ENCODE measurements at regions not wholly inside any gene's neighbourhood (a gene's known extent, or its start where the extent isn't known, plus 50 kb on each side); places are given as distances from the start of the nearest gene placed in this dataset.
A peak's percentile ranks its signal among the peaks of the same experiment; 100 is the strongest.

DNA sequence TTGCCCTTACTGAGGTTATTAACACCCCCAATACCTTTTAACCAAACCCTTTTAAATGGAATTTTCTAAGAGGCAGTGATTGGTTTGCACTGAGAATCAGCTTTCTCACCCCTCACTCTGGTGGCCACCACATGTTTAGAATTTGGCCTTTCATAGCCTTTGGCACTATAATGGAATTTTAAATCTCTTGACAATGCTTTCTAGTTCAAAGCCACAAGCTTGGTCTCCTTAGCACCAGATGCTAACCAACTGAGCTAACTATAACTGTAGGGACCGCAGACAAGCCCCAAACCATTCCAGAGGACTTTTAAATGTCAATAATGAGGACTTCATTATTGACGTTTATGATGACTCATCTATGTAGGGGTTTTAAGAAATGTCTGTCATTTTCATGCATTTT lies 238.7 kb upstream of the SNX7 start:
- DNase-seq (ENCODE audit: low read depth in 2 of 2): no peak

DNA sequence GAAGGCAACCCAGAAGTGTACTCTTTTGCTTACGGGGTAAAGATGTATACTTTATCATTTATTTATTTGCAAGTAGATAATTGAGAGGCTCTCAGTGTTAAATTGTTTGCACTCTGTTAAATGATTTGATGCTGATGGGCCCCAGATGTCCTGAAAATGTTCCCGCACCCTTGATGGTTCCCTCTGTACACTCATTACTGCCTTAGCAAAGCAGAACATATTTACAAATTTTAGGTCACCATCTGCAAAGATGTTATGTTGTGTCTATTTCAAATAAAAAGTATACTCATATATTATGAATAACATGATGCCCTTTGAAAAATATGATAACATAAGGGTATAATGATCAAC lies 240.5 kb upstream of the SNX7 start:
- DNase-seq (ENCODE audit: low read depth in 2 of 2): no peak

DNA sequence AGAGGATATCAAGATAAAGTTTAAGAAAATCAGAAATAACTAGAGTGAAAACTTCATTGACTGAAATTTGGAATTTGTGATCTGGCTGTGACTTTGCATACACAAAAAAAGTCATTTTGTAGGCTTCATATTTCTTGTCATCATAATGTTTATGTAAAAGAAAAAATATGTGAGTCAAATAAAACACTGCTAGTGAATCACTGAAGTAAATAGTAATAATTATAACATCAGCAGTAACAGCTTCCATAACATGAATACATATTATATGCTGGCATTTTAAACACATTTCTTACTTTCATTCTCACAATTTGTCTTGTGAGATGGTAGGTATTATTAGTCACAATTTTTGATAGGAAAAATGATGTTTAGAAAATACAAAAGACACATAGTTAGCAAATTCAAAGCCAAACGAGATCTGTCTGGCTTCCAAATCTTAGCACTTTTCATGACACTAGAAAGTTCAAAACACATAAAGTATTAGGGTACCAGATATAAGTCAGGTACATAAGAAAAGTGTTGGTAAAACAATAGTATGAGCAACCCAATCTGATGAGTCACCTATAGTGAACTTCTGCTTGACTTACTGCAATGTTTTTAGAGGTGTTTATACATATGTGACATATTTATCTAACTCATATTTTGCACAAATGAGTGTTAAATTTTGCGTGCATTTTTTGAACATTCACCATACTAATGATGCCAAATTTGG lies 241.0 kb upstream of the SNX7 start:
- no peak for DNase-seq (ENCODE audit: low read depth in 2 of 2)

DNA sequence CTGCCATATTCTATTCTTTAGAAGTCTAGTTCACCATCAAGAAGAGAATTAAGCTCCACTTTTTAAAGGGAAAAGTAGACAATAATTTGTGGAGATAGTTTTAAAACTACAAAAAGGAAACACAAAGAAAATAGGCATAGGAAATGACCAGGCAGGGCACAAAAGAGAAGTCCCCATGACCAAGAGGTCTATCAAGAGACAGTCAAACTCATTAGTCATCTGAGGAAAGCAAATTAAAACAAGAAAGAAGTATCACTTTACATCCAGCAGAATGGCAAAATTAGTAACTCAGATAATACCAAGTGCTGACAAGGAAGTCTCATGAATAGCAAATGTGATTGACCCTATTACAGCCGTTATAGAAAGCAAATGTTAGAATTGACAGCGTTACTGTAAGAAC lies 243.7 kb upstream of the SNX7 start:
- DNase-seq (ENCODE audit: low read depth in 2 of 2): no peak

DNA sequence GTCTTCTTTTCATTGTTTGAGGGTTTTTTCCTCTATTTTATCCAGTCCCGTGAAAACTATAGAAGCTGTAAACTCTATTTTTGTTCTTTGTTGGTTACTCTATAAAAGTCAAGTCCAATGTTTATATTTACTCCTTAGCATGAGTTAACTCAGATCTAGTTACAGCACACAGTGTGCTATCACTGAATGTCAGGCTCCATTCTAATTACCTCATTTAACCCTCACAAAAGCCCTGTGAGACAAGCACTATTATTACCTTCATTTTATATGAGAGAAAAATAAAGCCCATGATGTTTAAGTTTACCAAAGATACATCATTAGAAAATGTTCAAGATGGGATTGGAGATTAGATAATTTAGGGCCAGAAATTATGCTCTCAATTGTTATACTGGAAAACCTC lies 251.4 kb upstream of the SNX7 start:
- DNase-seq (ENCODE audit: low read depth in 2 of 2): no peak

DNA sequence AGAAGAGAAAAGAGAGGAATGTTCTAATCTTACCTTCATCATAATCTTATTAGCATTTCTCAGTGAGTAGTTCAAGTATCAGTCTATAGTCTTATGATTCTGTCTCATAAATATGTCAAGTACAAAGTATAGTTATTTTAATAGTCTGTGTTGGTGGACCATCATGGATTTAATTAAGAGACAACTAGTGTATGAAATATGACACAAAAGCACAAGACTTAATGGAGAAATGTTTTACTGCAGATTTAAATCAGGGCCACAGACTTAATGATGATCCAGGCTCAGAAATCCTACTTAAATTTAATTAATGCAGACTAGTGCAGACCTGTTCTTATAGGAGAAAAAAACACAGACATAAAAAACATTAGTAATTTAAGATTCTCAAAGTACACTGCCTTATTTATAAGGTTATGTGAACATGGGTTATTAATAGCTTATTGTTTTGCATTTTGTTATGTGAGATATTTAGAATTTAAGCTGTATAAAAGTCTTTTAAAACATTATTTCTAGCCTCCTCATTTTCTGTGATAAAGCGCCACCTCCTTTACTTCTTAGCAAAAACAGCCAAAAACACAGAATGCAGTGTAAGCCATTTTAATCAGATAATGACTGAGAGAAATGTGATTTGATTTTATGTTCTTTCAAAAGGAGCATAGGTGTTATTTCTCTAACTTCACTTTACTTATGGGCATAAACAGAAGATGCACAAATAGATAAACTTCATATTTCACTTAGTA lies 255.0 kb upstream of the SNX7 start:
- no peak for DNase-seq (ENCODE audit: low read depth in 2 of 2)

DNA sequence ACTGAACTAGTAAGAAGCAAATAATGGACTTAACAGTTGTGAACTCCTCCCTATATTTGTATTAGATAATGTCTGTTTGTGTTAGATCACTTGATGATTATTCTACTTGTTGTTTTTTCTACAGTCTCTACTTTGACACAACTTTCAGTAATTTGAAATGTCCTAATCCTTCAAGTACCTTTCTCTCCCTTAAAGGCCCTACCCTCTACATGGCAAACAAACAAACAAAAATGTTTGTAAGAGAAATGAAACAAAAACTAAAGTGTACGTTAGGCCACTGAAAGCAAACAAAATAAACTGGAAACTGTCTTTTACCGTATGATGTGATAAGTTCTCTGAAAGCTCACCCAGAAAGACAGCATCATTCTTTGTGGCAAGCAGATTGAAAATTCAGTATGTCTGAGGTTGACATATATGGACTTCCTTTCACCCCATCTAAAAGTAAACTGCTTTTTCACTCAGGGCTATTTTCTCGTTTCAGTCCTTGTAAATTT lies 255.9 kb upstream of the SNX7 start:
- DNase-seq (ENCODE audit: low read depth in 2 of 2): no peak

DNA sequence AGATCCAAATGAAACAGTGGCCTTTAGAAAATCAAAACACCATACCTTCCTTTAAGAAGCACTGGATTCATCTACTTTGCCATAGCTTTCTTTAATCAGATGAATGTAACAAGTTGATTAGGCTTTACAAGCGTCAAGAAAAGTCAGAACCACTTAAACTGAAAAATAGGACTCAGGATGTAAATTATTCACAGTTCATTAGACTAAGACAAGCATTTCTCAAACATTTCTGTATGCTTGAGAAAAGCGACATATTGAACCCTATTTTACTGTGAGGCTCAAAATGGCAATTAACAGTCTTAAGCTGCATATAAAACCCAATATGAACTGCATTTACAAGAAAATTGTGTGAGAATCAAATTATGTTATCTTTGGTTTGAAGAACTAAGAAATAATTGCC lies 256.7 kb upstream of the SNX7 start:
- no peak for DNase-seq (ENCODE audit: low read depth in 2 of 2)

DNA sequence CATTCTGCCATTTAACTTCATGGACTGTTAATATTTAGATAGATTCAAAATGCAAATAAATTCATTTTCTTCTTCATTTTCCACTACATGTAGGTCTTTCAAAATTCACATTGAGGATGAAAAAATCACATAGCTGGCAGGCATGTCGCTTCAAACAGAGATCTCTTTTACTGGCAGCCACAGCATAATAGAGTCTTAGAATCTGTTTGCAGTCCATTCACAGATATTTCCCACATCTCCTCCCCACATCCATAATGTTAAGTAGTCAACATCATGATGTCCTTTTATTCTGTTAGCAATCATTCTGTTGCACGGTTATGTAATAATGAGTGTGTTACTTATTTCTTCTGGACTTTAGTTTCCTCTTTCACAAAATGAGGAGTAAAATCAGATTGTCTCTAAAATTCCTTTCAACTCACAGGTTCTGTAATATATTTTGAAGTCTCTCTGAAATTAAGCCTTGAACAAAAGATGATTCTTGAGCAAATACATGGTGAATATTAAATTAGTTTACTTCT lies 257.5 kb upstream of the SNX7 start:
- no peak for DNase-seq (ENCODE audit: low read depth in 2 of 2)

DNA sequence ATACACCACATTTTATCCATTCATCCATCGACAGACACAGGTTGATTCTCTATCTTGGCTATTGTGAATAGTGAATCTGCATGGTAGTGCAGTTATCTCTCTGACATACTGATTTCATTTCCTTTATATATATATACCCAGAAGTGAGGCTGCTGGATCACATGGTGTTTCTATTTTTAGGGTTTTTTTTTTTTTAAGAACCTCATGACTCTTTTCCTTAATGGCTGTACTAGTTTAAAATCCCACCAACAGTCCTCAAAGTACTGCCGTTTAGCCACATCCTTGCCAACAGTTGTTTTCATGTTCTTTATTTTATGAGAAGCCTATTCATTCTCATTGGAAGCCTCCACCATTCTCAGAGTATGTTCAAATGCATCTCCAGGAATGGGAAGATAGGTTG lies 258.7 kb upstream of the SNX7 start:
- DNase-seq (ENCODE audit: low read depth in 2 of 2): no peak

DNA sequence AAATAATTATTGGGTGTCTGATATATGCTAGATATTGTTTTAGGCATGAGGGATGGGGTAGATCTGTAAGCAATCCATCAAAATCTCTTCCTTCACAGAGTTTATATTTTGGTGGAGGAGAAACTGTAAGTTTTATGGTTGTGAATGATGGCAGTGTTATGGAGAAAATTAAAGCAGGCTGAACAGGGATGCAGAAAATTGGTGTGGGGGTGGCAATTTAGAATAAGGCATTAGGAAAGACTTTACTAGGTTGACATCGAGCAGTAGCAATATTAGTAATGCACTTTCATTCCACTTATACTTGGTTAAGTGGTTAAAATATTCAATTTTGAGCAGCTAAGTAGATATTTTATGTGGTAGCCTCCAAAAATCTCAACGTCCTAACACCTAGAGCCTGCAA lies 261.1 kb upstream of the SNX7 start:
- no peak for DNase-seq (ENCODE audit: low read depth in 2 of 2)

DNA sequence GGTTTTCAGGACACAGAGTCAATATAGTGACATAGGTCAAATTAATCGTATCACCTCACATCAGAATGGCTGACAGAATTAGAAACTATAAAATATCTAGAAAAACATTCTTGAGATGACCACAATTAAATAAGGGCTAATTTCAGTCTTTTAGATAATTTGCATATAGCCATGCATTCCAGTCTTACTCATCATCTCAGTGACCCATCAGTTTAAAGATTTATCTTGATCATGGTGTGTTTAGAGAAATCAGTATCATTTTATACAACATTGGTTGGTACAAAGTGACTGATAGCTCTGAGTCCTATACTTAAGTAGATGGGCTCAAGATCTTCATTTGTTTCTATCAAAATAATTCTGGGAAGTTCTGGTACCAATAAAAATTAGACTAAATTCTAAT lies 262.3 kb upstream of the SNX7 start:
- DNase-seq (ENCODE audit: low read depth in 2 of 2): no peak

DNA sequence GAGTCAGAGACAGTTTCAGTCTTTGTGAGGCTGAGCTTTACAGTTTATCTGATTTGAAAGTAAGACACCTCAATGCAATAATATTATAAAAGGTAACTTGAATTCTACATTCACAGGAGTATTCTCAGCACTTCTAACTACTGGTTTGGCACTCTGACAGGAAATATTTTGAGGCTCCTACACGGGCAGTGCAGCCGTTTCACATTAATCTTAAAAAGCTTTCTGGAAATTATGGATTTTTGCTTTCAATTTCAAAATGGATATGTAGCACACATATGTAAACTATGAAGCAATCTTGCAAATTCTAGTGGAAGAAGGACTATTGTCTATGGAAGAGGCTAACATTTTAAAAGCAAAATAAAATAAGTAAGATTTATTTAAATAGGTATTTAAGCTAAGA lies 262.9 kb upstream of the SNX7 start:
- no peak for DNase-seq (ENCODE audit: low read depth in 2 of 2)

DNA sequence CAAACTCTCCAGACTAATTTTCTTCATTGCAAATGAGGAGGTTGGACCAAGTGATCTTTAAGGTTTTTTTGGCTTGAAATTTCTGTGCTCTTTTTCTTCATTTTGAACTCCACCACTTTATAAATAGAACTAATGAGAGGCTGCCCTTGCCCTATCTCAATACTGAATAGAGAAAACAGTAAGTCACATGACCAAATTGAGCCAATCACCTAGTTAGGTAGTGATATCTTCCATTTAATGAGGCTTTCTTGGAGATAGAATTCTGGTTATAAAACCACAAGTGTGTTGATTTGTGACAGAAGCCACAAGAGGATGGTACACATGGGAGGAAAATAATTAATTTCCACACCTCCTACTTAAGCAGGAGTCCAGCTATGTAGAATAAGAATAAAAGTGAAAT lies 263.4 kb upstream of the SNX7 start:
- no peak for DNase-seq (ENCODE audit: low read depth in 2 of 2)

DNA sequence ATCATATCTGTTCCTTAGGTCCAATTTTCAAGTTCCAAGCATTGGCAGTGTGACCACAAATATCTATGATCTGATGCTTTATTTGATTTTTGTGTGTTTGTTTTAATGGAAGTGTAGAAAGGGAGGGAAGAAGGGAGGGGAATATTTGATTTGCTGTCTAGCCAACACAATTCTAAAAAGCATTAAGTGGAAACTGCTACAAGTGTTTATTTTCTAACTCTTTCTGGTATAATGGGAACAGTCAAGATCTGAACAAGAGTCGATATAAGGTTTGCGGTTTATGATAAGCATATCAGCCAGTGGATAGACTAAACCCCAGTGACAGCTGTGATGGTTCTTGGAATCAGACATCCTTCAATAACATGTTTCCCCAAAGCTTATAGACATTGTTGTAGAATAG lies 267.8 kb upstream of the SNX7 start:
- no peak for DNase-seq (ENCODE audit: low read depth in 2 of 2)

DNA sequence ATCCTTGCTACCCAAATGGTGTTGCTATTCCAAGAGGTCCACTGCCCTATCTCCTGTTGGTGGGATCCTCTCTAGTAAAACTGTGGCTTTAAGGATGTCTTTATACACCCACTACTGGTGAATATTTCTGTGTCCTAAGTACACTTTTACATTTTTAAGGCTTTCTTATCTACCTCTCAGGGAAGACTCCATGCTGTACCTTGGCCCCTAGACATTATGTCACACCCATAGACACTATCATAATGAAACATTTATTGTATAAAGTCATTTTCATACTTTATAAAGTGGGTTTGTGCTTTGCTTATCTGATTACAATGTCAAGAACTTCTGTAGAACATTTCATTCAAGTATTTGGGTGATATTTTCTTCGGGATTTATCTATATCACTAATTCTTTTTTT lies 270.3 kb upstream of the SNX7 start:
- no peak for DNase-seq (ENCODE audit: low read depth in 2 of 2)

DNA sequence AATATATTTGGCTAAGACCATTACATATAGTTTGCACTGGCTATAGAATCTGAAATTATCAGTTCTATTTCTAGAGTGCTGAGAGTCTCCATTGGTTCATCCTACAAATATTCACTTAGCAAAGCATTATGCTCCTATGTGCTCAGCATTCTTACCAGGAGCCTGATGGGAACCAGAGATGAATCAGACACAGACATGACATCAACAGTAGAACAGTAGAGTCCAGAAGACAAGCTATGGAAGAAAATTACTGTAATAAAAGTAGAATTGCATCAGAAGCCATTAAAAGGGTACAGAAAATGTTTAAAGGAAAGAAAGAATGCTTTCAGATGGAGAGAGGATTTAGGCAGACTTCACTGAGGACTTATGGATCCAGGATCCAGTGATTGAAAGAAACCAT lies 271.7 kb upstream of the SNX7 start:
- no peak for DNase-seq (ENCODE audit: low read depth in 2 of 2)

DNA sequence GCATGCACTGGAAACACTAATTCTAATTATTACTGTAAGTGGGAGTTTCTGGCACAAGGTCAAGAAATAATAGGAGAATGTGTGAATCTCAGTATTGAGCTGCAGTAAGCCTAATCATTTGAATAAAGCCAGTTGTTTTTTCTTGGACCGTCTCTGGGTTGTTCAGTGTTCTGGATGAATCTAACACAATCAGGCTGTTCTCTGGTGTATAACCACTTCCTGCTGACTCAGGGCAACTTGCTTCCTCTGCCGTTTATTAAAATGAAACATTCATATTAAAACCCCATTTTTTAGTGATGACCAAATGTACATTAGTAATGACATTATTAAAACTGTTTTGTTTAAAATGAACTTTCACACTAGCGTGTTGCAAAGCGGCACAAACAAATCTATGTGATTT lies 273.1 kb upstream of the SNX7 start:
- peak in 1 of 2 donors; percentile 0 for DNase-seq (ENCODE audit: low read depth in 2 of 2)

DNA sequence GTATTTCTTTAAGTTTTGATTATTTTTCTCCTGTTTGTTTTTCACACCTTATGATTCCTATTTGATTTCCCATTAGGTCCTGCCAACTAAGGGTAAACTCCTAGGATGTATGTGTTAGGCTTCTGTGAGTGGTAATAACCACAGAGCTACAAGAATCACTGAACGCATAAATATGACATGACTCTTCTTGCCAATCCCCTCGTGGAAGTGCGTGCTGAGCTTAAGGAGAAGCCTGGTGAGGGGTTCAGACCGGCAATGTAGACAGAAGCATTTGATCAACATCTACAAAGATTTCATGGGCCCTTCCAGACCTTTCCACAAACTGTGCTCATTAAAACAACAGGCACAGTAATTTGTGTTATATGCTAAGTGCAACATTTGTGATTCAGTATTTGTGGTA lies 273.8 kb upstream of the SNX7 start:
- no peak for DNase-seq (ENCODE audit: low read depth in 2 of 2)

DNA sequence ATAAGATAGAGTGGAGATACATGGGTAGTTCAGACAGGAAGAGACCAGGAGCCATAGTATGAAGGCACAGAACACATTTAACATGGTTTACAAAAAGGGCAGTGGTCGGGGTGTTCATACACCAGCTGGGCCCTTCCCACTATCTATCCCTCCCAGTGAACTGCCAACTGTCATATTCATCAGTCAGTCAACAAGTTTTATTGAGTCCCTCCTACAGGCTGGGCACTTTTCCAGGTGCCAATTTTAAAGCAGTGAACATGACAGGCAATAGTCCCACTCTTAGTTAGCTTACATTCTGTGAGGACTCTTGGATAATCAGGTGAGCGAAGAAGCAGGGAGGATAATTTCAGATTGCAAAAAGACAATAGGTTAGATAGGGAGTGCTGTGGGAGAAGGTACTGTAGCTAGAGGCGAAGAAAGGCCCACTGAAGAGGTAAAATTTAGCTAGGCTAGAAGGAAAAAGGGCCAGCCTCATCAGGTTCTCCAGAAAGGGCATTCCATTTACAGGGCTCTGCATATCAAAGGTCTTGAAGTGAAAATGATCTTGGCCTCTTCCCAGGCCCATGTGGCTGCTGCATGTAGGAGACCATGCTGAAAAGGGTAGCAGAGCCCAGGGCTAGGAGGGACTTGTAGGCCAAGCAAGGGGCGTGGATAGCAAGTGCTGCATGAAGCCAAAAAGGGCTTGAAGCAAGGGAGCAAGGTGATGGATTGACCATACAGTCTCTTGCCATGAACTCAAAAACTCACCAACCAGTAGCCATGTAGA lies 274.7 kb upstream of the SNX7 start:
- DNase-seq (ENCODE audit: low read depth in 2 of 2): no peak

DNA sequence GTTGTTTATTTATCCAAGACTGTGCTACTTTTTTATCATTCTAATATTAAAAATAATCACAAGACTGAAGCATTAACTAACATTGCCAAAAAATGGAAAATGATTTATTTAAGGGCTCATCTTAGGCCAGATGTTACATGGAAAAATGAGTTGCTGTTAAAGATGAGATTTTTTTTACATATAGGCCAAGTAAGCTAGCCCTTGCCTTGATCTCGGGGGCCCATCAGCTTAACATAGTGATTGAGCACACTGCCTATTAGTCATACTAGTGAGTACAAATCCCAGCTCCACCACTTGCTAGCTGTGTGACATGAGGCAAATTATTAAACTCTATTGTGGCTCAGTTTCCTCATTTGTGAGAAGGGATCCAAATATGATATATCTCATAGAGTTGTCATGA lies 275.9 kb upstream of the SNX7 start:
- DNase-seq (ENCODE audit: low read depth in 2 of 2): no peak

DNA sequence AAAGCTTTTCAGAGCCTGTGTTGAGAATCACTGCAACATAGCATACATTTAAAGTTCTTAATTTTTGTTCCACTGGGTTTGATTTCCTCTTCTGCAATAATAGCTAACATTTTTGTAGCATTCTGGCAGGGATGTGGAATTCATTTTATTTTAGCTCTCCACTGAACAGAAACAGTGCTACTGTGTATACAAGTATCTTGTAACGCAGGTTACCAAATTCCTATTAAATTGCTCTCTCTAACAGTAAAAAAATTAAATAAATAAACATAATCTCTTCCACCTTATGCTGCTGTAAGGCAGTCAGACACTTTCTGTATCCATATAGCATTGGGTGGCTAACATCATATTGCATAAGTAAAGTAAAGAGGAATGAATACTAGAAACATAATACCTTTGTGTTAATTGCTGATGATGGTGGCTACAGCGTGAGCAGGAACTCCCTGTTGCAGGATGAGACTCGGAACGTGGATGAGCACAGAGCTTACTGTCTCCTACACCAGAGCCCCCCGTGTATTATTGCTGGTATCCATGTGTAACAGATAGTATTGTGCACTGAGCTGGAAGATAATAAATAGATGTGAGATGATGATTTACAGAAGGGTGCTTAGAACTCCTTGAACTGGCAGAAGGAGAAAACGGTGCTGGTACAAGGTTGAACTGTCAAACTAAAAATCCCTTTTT lies 276.9 kb upstream of the SNX7 start:
- no peak for DNase-seq (ENCODE audit: low read depth in 2 of 2)
